Spinal cord (tissue), 9 donors: ENCODE measurements at regions not wholly inside any gene's neighbourhood (a gene's known extent, or its start where the extent isn't known, plus 50 kb on each side); places are given as distances from the start of the nearest gene placed in this dataset.

Source experiments
- DNase-seq, 6 donors: peaks; one replicate each; pipeline versions ENCODE4 v3.0.0 to v3.0.0-alpha.2; 2013 to 2015; ENCODE audit warnings: low spot score in 6 of 6, low read depth in 4 of 6
- H3K27ac ChIP-seq: one replicate; pipeline ENCODE4 v1.5.1; 2013; ENCODE audit warnings: low read depth, low read length, control low read depth
- H3K27me3 ChIP-seq: one replicate; pipeline ENCODE4 v1.6.1; 2013; ENCODE audit warnings: low read length; ENCODE audit not compliant: control insufficient read depth, insufficient read depth
- H3K36me3 ChIP-seq: one replicate; pipeline ENCODE4 v1.6.1; 2013; ENCODE audit warnings: low read length; ENCODE audit not compliant: control insufficient read depth, insufficient read depth
- H3K4me1 ChIP-seq: one replicate; pipeline ENCODE4 v1.6.1; 2013; ENCODE audit warnings: low read length; ENCODE audit not compliant: control insufficient read depth, insufficient read depth
- H3K4me3 ChIP-seq: one replicate; pipeline ENCODE4 v1.5.1; 2013; ENCODE audit warnings: low read depth, low read length, control low read depth
- H3K9me3 ChIP-seq: one replicate; pipeline ENCODE4 v1.6.1; 2013; ENCODE audit warnings: low read length; ENCODE audit not compliant: control insufficient read depth, insufficient read depth
- WGBS: methylation state at CpG from one replicate; pipeline ENCODE4 v1.1.5; 2013; ENCODE audit warnings: missing lambda C conversion rate; ENCODE audit not compliant: insufficient coverage; 5-methylcytosine and 5-hydroxymethylcytosine counted together
- donor health status: healthy.

DNA sequence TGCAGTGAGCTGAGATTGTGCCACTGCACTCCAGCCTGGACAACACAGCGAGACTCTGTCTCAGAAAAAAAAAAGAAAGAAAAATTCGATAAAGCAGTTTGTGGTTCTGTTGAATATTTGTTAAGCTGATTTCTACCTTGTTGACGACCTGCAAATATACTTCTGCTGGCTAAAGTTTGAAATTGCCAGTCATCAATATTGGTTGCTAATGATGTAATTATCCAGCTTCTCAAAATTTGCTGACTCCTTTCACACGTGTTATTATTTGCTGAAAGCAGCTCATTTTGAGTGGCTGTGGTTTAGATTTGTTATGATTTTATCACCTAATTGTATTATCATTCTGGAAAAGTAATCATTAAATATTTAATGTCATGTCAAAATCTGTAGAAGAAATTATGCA, 774.3 kb downstream of the QKI start:
- no peaks in the 10 kb centered on the region for H3K9me3 ChIP-seq
- peaks cover 17% of the 10 kb centered on the region for H3K4me1 ChIP-seq
- DNase-seq: no peak
- H3K27ac ChIP-seq: no peak overlapping the region
- H3K27me3 ChIP-seq: no peaks in the 10 kb centered on the region
- 100% methylated on average over 3 of the region's 4 CpGs for WGBS
- H3K4me3 ChIP-seq: no peak overlapping the region
- H3K36me3 ChIP-seq: no peaks in the 10 kb centered on the region

DNA sequence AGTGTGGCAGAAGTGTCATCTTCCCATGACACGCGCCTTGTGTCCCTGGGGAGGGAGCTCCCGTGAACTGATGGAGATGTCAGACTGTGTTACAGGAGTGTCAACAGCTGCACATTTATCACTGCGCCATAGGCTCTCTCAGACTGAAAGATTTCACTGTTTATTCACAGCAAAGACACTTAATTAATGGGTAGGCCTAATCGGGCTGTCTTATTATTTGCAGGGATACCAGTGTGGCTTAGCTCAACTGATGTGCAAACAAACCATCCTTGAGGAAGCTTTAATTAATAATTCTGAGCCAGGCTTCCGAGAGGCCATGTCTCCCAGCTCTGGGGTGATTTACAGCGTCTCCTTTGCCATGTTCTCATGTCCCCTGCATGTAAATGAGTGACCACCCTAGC, 771.0 kb downstream of the QKI start:
- Histone ChIP-seq H3K27ac (peak overlapping the region; percentile 69), H3K27me3 (no peaks in the 10 kb centered on the region), H3K4me3 (no peak overlapping the region), H3K36me3 (no peaks in the 10 kb centered on the region), H3K9me3 (no peaks in the 10 kb centered on the region), H3K4me1 (peaks cover 17% of the 10 kb centered on the region)
- DNase-seq: peak; percentile 58 to 95 (median 78)
- WGBS: 27% methylated on average over 5 of the region's 7 CpGs

DNA sequence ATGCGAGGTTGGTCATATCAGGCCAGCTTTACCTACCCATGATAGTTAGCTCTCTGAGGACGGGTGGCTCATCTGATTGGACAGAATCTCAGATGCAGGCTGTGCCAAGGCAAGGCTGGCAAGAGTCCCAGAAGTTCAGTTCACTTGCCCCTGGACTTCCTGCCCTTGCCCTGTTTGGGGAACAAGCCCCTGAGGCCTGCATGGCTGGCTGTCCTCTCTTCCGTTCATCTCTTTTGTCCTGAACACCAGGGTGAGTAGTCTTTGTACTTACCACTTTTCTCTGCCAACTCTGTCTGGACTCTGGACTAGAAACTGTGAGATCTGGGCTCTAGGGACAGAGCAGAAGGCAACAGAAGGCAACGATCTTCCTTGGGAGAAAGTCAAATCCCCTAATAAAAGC, 769.9 kb downstream of the QKI start:
- Histone ChIP-seq H3K36me3 (no peaks in the 10 kb centered on the region), H3K9me3 (no peaks in the 10 kb centered on the region), H3K27me3 (no peaks in the 10 kb centered on the region), H3K4me3 (no peak overlapping the region), H3K27ac (peak overlapping the region; percentile 69), H3K4me1 (peaks cover 17% of the 10 kb centered on the region)
- 66% methylated on average over 3 of the region's 4 CpGs for WGBS
- peak in 2 of 6 donors; percentile 51 to 55 for DNase-seq

DNA sequence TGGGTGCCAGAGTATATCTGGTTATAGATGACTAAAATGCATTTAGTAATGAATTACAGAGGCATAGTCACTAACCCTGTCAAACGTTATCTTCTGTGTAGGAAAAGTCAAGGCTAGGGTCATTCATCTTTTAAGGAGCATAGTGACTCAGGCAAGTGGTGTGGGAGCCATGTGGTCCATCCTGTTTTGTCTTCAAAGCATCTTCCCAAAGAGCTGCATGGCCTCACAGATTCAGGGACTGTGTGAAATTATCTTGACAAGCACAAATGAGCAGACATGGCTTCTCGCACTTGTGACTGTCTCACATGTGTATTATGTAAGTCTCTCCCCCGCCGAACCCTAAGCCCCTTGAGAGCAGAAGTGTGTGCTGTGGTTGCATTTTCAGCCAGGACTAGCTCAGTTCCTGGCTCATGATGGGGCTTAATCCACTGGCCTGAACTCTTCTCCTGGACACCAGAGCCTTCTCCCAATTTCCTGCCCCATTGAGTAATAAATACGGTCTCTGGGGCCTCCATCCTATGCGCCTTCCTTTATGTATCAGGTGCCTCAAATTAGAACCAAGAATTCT, 769.1 kb downstream of the QKI start:
- Histone ChIP-seq H3K36me3 (no peaks in the 10 kb centered on the region), H3K27ac (peak overlapping the region; percentile 69), H3K27me3 (no peaks in the 10 kb centered on the region), H3K4me1 (peaks cover 17% of the 10 kb centered on the region), H3K4me3 (no peak overlapping the region), H3K9me3 (no peaks in the 10 kb centered on the region)
- 91% methylated on average over 4 of the region's 6 CpGs for WGBS
- DNase-seq: no peak

DNA sequence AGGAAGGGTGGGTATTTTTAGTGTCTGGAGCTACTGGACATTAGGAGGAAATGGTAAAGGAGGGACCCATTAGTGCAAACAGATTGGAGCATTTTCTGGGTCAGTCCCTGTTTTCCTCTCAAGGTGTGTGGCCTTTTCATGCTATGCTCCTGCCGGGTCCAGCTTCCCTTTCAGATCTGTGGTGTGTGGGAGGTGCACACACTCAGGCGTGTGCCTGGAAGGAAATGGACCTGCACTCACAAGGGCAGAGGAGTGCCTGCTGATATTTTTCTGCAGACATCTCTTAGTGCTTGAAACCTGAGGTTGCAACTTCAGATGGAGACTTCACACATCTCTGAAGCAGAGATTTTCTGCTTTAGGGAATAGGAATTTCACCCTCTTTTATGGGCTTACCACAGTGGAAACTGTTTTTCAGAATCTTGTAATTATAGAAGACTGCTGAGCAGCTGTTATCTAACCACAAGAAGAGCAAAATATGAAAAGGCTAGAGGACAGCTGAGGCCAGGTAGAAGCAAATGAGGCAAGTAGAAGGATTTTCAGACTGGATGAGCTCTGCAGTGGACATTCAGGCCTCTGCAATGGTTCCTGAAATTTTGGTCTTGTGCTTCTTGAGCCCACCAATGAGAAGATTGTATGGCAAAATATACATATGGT, 764.3 kb downstream of the QKI start:
- Histone ChIP-seq H3K27me3 (no peaks in the 10 kb centered on the region), H3K4me3 (no peak overlapping the region), H3K36me3 (no peaks in the 10 kb centered on the region), H3K4me1 (no peaks in the 10 kb centered on the region), H3K9me3 (peaks cover 2% of the 10 kb centered on the region), H3K27ac (no peak overlapping the region)
- DNase-seq: no peak
- WGBS: 75% methylated on average over 2 of the region's 2 CpGs

DNA sequence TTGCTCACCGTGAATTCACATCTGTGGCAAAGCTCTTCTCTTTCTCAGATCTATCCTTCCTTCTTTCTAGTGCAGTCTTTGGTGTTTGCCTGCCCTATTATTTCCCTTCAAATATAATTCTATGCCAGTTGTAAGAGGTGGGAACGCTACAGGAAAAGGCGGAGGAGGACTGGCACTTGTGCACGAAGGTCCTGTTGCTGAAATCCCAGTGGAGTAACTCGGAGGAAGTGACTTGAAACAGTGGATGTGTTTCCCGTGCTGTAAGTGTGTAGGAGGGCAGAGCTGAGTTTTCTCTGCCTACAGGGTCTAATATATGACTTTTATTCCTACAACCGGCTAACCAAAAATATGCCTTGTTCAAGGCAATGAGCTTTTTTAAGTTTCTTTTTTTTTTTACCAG, 754.8 kb downstream of the QKI start:
- no peak for DNase-seq
- H3K9me3 ChIP-seq: no peaks in the 10 kb centered on the region
- no peaks in the 10 kb centered on the region for H3K36me3 ChIP-seq
- H3K27ac ChIP-seq: no peak overlapping the region
- 100% methylated on average over 1 of the region's 7 CpGs for WGBS
- no peaks in the 10 kb centered on the region for H3K27me3 ChIP-seq
- no peak overlapping the region for H3K4me3 ChIP-seq
- H3K4me1 ChIP-seq: peaks cover 10% of the 10 kb centered on the region

DNA sequence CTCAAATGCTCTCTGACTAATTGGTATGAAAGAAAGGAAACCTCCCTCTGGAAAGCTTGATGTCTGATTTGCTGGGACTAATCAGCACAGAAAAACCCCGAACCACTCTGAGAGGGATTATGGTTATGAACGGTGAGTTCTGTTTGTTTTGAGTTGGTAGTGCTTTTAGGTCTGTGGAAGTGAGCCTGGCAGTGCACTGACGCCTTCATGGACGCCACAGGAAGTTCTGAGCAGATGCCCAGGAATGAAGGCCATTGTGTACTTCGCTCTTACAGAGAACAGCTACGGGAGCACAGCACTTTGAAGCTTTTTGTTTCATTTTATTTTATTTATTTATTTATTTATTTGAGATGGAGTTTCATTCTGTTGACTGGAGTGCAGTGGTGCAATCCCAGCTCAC, 754.1 kb downstream of the QKI start:
- H3K9me3 ChIP-seq: no peaks in the 10 kb centered on the region
- no peak overlapping the region for H3K27ac ChIP-seq
- H3K4me3 ChIP-seq: no peak overlapping the region
- DNase-seq: no peak
- WGBS: 74% methylated on average over 3 of the region's 6 CpGs
- no peaks in the 10 kb centered on the region for H3K36me3 ChIP-seq
- H3K27me3 ChIP-seq: no peaks in the 10 kb centered on the region
- H3K4me1 ChIP-seq: peaks cover 10% of the 10 kb centered on the region

DNA sequence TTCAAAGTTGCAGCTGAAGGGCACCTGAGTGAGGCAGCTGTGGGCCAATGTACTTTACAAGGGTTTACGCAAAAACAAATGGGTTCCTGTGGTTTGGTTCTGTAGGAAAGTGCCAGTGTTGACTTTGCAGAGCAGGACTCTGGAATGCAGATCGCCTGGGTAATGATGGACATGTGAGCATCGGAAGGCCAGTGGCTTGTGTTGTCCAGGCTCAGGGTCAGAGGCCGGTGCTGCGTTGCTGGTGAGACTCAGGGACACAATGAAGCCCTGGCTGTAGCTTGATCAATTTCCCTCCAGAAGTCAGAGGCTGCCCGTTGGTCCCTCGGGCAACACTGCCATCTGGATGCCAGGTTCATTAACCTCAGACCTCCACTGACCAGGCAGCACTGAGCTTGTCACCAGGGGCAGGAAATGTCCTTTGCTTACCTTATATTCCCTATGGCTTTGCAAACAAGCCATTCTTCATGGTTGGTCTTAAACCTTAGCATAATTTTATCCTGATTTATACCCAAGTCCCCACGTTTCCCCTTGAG, 753.4 kb downstream of the QKI start:
- Histone ChIP-seq H3K4me1 (peaks cover 10% of the 10 kb centered on the region), H3K36me3 (no peaks in the 10 kb centered on the region), H3K27ac (no peak overlapping the region), H3K27me3 (no peaks in the 10 kb centered on the region), H3K9me3 (no peaks in the 10 kb centered on the region), H3K4me3 (no peak overlapping the region)
- WGBS: 85% methylated on average over 7 of the region's 8 CpGs
- DNase-seq: no peak

DNA sequence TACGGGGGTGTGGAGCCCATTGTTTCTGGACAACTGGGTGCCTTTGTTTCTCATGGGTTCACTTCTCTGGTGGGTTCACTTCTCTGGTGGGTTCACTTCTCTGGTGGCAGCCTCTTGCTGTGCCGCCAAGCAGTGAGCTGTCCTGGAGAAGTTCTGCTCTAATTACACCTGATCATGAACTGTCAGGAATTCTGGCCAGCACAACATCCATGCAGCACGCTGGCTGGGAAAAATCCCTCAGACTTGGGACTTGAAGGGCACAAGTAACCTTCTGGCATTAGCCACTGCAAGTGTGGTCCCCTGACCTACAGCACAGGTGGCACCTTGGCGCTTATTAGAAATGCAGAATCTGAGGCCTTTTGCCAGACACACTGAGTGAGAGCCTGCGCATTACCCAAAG, 752.5 kb downstream of the QKI start:
- no peak overlapping the region for H3K4me3 ChIP-seq
- 94% methylated on average over 5 of the region's 5 CpGs for WGBS
- H3K4me1 ChIP-seq: peaks cover 10% of the 10 kb centered on the region
- H3K27me3 ChIP-seq: no peaks in the 10 kb centered on the region
- H3K36me3 ChIP-seq: no peaks in the 10 kb centered on the region
- no peaks in the 10 kb centered on the region for H3K9me3 ChIP-seq
- no peak for DNase-seq
- H3K27ac ChIP-seq: no peak overlapping the region

DNA sequence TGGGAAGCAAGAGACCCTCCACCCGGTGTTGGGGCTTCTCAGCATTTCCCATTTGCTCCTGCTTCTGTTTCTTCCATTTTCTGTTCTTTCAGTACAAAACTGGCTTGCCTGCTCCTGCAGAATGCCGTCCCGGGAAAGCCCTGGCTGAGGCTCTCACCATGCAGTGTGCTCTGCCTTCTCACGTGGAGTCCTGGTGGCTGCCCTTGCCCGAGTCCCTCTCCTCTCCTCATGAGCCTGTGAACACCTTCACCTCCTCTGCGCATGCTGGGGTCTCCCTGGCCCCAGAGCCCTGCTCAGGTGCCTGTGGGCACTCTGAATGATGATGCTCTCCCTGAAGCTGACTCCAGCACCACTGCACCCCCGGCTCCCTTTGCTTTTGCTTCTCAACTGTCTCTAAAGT, 752.0 kb downstream of the QKI start:
- WGBS: 94% methylated on average over 7 of the region's 7 CpGs

More for the DNA sequence above, 752.0 kb downstream of the QKI start:
- Histone ChIP-seq H3K4me1 (peaks cover 10% of the 10 kb centered on the region), H3K36me3 (no peaks in the 10 kb centered on the region), H3K27me3 (no peaks in the 10 kb centered on the region), H3K27ac (no peak overlapping the region), H3K9me3 (no peaks in the 10 kb centered on the region), H3K4me3 (no peak overlapping the region)
- DNase-seq: no peak
